Astrocyte (in vitro differentiated cells and primary cell): ENCODE measurements at regions not wholly inside any gene's neighbourhood (a gene's known extent, or its start where the extent isn't known, plus 50 kb on each side); places are given as distances from the start of the nearest gene placed in this dataset.

Experiments used
- DNase-seq: peaks from one replicate; pipeline ENCODE4 v3.0.0-alpha.2; 2010; ENCODE audit warnings: low read depth
- FAIRE-seq: peaks from 2 replicates; lab custom pipeline; 2011; peaks lifted over from hg19 to GRCh38; lab: Jason Lieb, UNC
- H2AFZ ChIP-seq: 2 replicates; pipeline ENCODE4 v1.6.0; 2012; ENCODE audit warnings: low read depth, low read length, inconsistent platforms
- H3K27ac ChIP-seq: 2 replicates; pipeline ENCODE4 v1.5.1; 2011; ENCODE audit warnings: low read depth, low read length, inconsistent platforms
- H3K27me3 ChIP-seq: 2 replicates; pipeline ENCODE4 v1.6.0; 2011; ENCODE audit warnings: low read length, inconsistent platforms; ENCODE audit not compliant: insufficient read depth
- H3K36me3 ChIP-seq: 2 replicates; pipeline ENCODE4 v1.5.1; 2011; ENCODE audit warnings: low read length, inconsistent platforms; ENCODE audit not compliant: insufficient read depth
- H3K4me1 ChIP-seq: 2 replicates; pipeline ENCODE4 v1.5.1; 2011; ENCODE audit warnings: low read length, inconsistent platforms; ENCODE audit not compliant: insufficient read depth
- H3K4me2 ChIP-seq: 2 replicates; pipeline ENCODE4 v1.6.0; 2012; ENCODE audit warnings: low read length, inconsistent platforms
- H3K4me3 ChIP-seq: 2 replicates; pipeline ENCODE4 v1.5.1; 2011; ENCODE audit warnings: low read depth, mild to moderate bottlenecking, low read length, inconsistent platforms; ENCODE audit not compliant: insufficient read depth
- H3K79me2 ChIP-seq: 2 replicates; pipeline ENCODE4 v1.6.0; 2012; ENCODE audit warnings: mild to moderate bottlenecking, low read length, inconsistent platforms; ENCODE audit not compliant: insufficient read depth
- H3K9ac ChIP-seq: 2 replicates; pipeline ENCODE4 v1.6.0; 2012; ENCODE audit warnings: mild to moderate bottlenecking, low read length, inconsistent platforms
- H3K9me3 ChIP-seq: 2 replicates; pipeline ENCODE4 v1.5.1; 2012; ENCODE audit warnings: low read depth, mild to moderate bottlenecking, low read length, inconsistent platforms; ENCODE audit not compliant: insufficient read depth
- H4K20me1 ChIP-seq: 2 replicates; pipeline ENCODE4 v1.6.0; 2012; ENCODE audit warnings: low read length, inconsistent platforms; ENCODE audit not compliant: insufficient read depth
- H3K27ac Mint-ChIP-seq: one replicate; pipeline ENCODE4 v1.8.0; 2021; ENCODE audit warnings: mild to moderate bottlenecking, mixed read lengths; ENCODE audit not compliant: unreplicated experiment
- H3K27me3 Mint-ChIP-seq: one replicate; pipeline ENCODE4 v1.8.0; 2021; ENCODE audit warnings: low read depth, mixed read lengths; ENCODE audit not compliant: unreplicated experiment
- H3K36me3 Mint-ChIP-seq: one replicate; pipeline ENCODE4 v1.8.0; 2021; ENCODE audit warnings: low read depth, mixed read lengths; ENCODE audit not compliant: unreplicated experiment
- H3K4me1 Mint-ChIP-seq: one replicate; pipeline ENCODE4 v1.8.0; 2021; ENCODE audit warnings: low read depth, mixed read lengths; ENCODE audit not compliant: unreplicated experiment
- H3K4me3 Mint-ChIP-seq: one replicate; pipeline ENCODE4 v1.8.0; 2021; ENCODE audit warnings: mild to moderate bottlenecking, moderate library complexity, mixed read lengths; ENCODE audit not compliant: unreplicated experiment
- H3K9me3 Mint-ChIP-seq: one replicate; pipeline ENCODE4 v1.8.0; 2021; ENCODE audit warnings: mild to moderate bottlenecking, mixed read lengths; ENCODE audit not compliant: unreplicated experiment
- CTCF ChIP-seq: IDR thresholded peaks from 2 replicates; pipeline ENCODE4 v1.5.1; 2011; ENCODE audit warnings: low read depth, mild to moderate bottlenecking, inconsistent platforms, low read length, moderate library complexity; ENCODE audit not compliant: insufficient read depth
- EZH2 ChIP-seq: IDR thresholded peaks from 2 replicates; pipeline ENCODE4 v1.6.1; 2012; ENCODE audit warnings: mild to moderate bottlenecking, low read length, inconsistent platforms; ENCODE audit not compliant: insufficient read depth

GRCh38 chr14:76974365-76974764 lies 54.1 kb downstream of the IRF2BPL start:
- no peaks in the 10 kb centered on the region for H3K9me3 Mint-ChIP-seq
- H3K27me3 Mint-ChIP-seq: no peaks in the 10 kb centered on the region
- H3K4me3 ChIP-seq: no peak overlapping the region
- H3K9me3 ChIP-seq: no peaks in the 10 kb centered on the region
- H3K4me1 Mint-ChIP-seq: peaks cover 11% of the 10 kb centered on the region
- no peaks in the 10 kb centered on the region for H3K36me3 Mint-ChIP-seq
- TF ChIP-seq CTCF (no peak), EZH2 (no peak)
- no peak overlapping the region for H3K27ac ChIP-seq
- no peak overlapping the region for H3K4me3 Mint-ChIP-seq
- DNase-seq (no peak), FAIRE-seq (no peak)
- H3K9ac ChIP-seq: no peak overlapping the region
- no peaks in the 10 kb centered on the region for H4K20me1 ChIP-seq
- no peaks in the 10 kb centered on the region for H3K4me1 ChIP-seq
- no peak overlapping the region for H3K4me2 ChIP-seq
- no peak overlapping the region for H3K27ac Mint-ChIP-seq
- H3K27me3 ChIP-seq: no peaks in the 10 kb centered on the region
- H3K79me2 ChIP-seq: no peaks in the 10 kb centered on the region
- no peaks in the 10 kb centered on the region for H3K36me3 ChIP-seq
- H2AFZ ChIP-seq: no peak overlapping the region

- no peaks in the 10 kb centered on the region for H3K36me3 ChIP-seq
- H3K79me2 ChIP-seq: no peaks in the 10 kb centered on the region
- no peak for TF ChIP-seq CTCF
- no peak for TF ChIP-seq EZH2
- peaks cover 8% of the 10 kb centered on the region for H3K4me1 Mint-ChIP-seq
- DNase-seq: no peak
- peaks cover 8% of the 10 kb centered on the region for H3K36me3 Mint-ChIP-seq
- no peak for FAIRE-seq
- H4K20me1 ChIP-seq: peaks cover 4% of the 10 kb centered on the region
- no peak overlapping the region for H3K9ac ChIP-seq
- no peak overlapping the region for H2AFZ ChIP-seq
- no peak overlapping the region for H3K4me3 ChIP-seq
- no peak overlapping the region for H3K4me2 ChIP-seq
- H3K4me3 Mint-ChIP-seq: no peak overlapping the region
- H3K9me3 ChIP-seq: no peaks in the 10 kb centered on the region
- H3K27me3 Mint-ChIP-seq: peaks cover 5% of the 10 kb centered on the region
- H3K27me3 ChIP-seq: no peaks in the 10 kb centered on the region
- H3K9me3 Mint-ChIP-seq: no peaks in the 10 kb centered on the region
- H3K27ac ChIP-seq: no peak overlapping the region
- no peaks in the 10 kb centered on the region for H3K4me1 ChIP-seq
- no peak overlapping the region for H3K27ac Mint-ChIP-seq
Measured at GRCh38 chr14:76971549-76971948, 57.0 kb downstream of the IRF2BPL start.

GRCh38 chr14:76968621-76969063 lies 59.9 kb downstream of the IRF2BPL start:
- H3K27me3 ChIP-seq: no peaks in the 10 kb centered on the region
- FAIRE-seq (no peak), DNase-seq (no peak)
- Mint-ChIP-seq H3K4me3 (no peak overlapping the region), H3K27ac (no peak overlapping the region), H3K27me3 (peaks cover 5% of the 10 kb centered on the region), H3K9me3 (no peaks in the 10 kb centered on the region), H3K4me1 (peaks cover 13% of the 10 kb centered on the region), H3K36me3 (peaks cover 16% of the 10 kb centered on the region)
- no peak overlapping the region for H3K27ac ChIP-seq
- no peaks in the 10 kb centered on the region for H3K4me1 ChIP-seq
- H3K4me2 ChIP-seq: no peak overlapping the region
- no peak overlapping the region for H3K9ac ChIP-seq
- H3K36me3 ChIP-seq: peaks cover 2% of the 10 kb centered on the region
- TF ChIP-seq EZH2: no peak
- no peak for TF ChIP-seq CTCF
- peaks cover 7% of the 10 kb centered on the region for H3K79me2 ChIP-seq
- H3K9me3 ChIP-seq: no peaks in the 10 kb centered on the region
- no peak overlapping the region for H2AFZ ChIP-seq
- no peak overlapping the region for H3K4me3 ChIP-seq
- peaks cover 8% of the 10 kb centered on the region for H4K20me1 ChIP-seq
